Calu3 (cell line): ENCODE measurements at regions not wholly inside any gene's neighbourhood (a gene's known extent, or its start where the extent isn't known, plus 50 kb on each side); places are given as distances from the start of the nearest gene placed in this dataset.

ENCODE experiments used
- BruUV-seq: library from RNA; stranded (reverse); fragments of 400-500 nt; replicated peaks from 2 replicates; lab custom pipeline; 2021; lab: Mats Ljungman, UMichigan
- CTCF ChIA-PET: fragments of 300-600 bp; sonication (Branson Sonifier 250); formaldehyde crosslinking; loops from one replicate; lab custom pipeline; 2022; ENCODE audit warnings: antibody characterized with exemption; lab: Charles Lee
- DNase-seq: peaks from one replicate; pipeline ENCODE4 v3.0.0; 2022
- H3K27ac Mint-ChIP-seq: one replicate; pipeline ENCODE4 v1.8.0; 2022; ENCODE audit warnings: mixed read lengths; ENCODE audit not compliant: unreplicated experiment
- H3K27me3 Mint-ChIP-seq: one replicate; pipeline ENCODE4 v1.8.0; 2022; ENCODE audit warnings: mixed read lengths; ENCODE audit not compliant: unreplicated experiment
- H3K36me3 Mint-ChIP-seq: one replicate; pipeline ENCODE4 v1.8.0; 2022; ENCODE audit warnings: mild to moderate bottlenecking, moderate library complexity, mixed read lengths; ENCODE audit not compliant: insufficient read depth, unreplicated experiment
- H3K4me1 Mint-ChIP-seq: one replicate; pipeline ENCODE4 v1.8.0; 2022; ENCODE audit warnings: mild to moderate bottlenecking, low read depth, mixed read lengths; ENCODE audit not compliant: unreplicated experiment
- H3K4me3 Mint-ChIP-seq: one replicate; pipeline ENCODE4 v1.8.0; 2022; ENCODE audit warnings: mild to moderate bottlenecking, low read depth, moderate library complexity, mixed read lengths; ENCODE audit not compliant: unreplicated experiment
- H3K9me3 Mint-ChIP-seq: one replicate; pipeline ENCODE4 v1.8.0; 2022; ENCODE audit warnings: low read depth, mixed read lengths; ENCODE audit not compliant: unreplicated experiment
- intact Hi-C: fragments of 100-400 bp; cut with micrococcal nuclease; formaldehyde crosslinking; loops from one replicate; pipeline ENCODE4 v1.10.0; 2022; ENCODE audit not compliant: unreplicated experiment
- TF ChIP-seq, protein P1 (sequence below): fragments of 200-600 bp; IDR thresholded peaks from one replicate; pipeline ENCODE4 v1.8.0; 2022; ENCODE audit warnings: antibody characterized with exemption; ENCODE audit not compliant: unreplicated experiment

DNA sequence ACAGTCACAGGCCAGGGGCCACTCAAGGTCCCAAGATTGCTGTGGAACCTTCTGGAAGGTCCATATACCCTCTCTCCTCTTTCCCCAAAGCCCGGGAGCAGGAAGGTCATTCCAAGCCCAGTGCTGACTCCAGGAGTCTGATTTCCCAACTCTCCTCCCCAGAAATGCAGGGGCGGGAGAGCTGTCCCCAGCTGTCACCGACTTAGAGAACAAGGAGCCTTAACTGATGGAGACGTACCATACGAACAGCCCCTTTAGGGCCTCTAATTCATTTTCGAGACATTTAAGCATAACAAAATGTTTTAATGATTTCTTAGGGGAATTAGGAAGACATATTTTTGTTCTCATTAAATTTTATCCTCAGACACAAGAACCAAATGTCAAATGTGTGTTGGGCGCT is 99.2 kb downstream of the PHETA1 start:
- Mint-ChIP-seq H3K4me1 (peaks cover 12% of the 10 kb centered on the region), H3K4me3 (no peak overlapping the region), H3K27ac (no peak overlapping the region), H3K27me3 (peaks cover 90% of the 10 kb centered on the region), H3K36me3 (no peaks in the 10 kb centered on the region), H3K9me3 (no peaks in the 10 kb centered on the region)
- CTCF ChIA-PET = interaction anchor here (0.6 to 2.1 kb wide), 2 partner anchors 29 to 85 kb away, joined by 7 to 10 read pairs; no protein-coding TSS in a partner anchor
- BruUV-seq = no TSS peak
- TF ChIP-seq, protein P1, sequence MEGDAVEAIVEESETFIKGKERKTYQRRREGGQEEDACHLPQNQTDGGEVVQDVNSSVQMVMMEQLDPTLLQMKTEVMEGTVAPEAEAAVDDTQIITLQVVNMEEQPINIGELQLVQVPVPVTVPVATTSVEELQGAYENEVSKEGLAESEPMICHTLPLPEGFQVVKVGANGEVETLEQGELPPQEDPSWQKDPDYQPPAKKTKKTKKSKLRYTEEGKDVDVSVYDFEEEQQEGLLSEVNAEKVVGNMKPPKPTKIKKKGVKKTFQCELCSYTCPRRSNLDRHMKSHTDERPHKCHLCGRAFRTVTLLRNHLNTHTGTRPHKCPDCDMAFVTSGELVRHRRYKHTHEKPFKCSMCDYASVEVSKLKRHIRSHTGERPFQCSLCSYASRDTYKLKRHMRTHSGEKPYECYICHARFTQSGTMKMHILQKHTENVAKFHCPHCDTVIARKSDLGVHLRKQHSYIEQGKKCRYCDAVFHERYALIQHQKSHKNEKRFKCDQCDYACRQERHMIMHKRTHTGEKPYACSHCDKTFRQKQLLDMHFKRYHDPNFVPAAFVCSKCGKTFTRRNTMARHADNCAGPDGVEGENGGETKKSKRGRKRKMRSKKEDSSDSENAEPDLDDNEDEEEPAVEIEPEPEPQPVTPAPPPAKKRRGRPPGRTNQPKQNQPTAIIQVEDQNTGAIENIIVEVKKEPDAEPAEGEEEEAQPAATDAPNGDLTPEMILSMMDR = no peak
- intact Hi-C loops = no loop called here
- DNase-seq = no peak

DNA sequence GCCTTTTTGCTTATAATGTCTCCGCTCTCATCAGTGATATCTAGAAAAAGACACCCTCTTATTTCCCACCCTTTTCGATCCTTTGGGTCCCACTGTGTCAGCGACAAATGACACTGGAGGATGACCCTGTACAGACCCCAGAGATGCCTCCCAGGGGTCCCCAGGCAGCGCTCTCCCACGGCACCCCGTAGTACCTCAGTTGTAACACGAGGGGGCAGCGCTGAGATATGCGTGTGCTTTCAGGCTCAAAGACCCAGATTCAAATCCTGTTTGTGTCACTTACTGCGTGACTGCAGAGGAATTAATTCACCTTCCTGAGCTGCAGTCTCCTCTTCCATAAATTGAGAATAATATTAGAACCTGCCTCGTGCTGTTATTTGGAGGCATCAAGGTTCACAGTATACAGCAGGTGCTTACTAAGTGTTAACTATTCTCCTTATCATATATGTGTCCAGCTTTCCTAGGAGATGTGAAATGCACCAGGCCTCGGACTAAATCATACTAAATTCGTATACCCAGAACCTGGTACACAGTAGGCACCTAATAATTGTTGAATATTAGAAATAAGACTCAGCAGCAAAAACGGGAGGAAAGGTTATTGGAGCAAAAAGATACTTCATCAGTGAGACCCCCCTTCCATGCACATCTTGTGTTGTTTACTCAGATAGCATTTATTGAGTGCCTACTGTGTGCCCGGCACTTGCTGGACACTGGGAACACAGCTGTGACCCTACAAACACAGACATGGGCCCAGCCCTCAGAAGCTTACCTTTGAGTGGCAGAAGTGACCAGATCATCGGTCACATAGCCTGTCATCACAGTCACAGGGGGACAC is 99.9 kb downstream of the PHETA1 start:
- no peak overlapping the region for H3K27ac Mint-ChIP-seq
- intact Hi-C loops = no loop called here
- BruUV-seq = no TSS peak
- peaks cover 12% of the 10 kb centered on the region for H3K4me1 Mint-ChIP-seq
- CTCF ChIA-PET = interaction anchor here (1.5 to 2.1 kb wide), 2 partner anchors 18 to 30 kb away, joined by 3 to 7 read pairs; no protein-coding TSS in a partner anchor
- no peak overlapping the region for H3K4me3 Mint-ChIP-seq
- peaks cover 98% of the 10 kb centered on the region for H3K27me3 Mint-ChIP-seq
- peak; percentile 25 for DNase-seq
- no peaks in the 10 kb centered on the region for H3K9me3 Mint-ChIP-seq
- H3K36me3 Mint-ChIP-seq = no peaks in the 10 kb centered on the region
- TF ChIP-seq, protein P1 = peak; percentile 81

GRCh38 chr12:111267144-111267543 is 101.8 kb downstream of the PHETA1 start:
- intact Hi-C loops = no loop called here
- Mint-ChIP-seq H3K27ac (no peak overlapping the region), H3K4me3 (no peak overlapping the region), H3K36me3 (no peaks in the 10 kb centered on the region), H3K9me3 (no peaks in the 10 kb centered on the region), H3K27me3 (peaks cover 98% of the 10 kb centered on the region), H3K4me1 (peaks cover 12% of the 10 kb centered on the region)
- CTCF ChIA-PET = interaction anchor here (0.6 to 1.5 kb wide), 2 partner anchors 17 to 46 kb away, joined by 3 to 6 read pairs; no protein-coding TSS in a partner anchor
- TF ChIP-seq, protein P1 = no peak
- DNase-seq = no peak
- BruUV-seq = no TSS peak

DNA sequence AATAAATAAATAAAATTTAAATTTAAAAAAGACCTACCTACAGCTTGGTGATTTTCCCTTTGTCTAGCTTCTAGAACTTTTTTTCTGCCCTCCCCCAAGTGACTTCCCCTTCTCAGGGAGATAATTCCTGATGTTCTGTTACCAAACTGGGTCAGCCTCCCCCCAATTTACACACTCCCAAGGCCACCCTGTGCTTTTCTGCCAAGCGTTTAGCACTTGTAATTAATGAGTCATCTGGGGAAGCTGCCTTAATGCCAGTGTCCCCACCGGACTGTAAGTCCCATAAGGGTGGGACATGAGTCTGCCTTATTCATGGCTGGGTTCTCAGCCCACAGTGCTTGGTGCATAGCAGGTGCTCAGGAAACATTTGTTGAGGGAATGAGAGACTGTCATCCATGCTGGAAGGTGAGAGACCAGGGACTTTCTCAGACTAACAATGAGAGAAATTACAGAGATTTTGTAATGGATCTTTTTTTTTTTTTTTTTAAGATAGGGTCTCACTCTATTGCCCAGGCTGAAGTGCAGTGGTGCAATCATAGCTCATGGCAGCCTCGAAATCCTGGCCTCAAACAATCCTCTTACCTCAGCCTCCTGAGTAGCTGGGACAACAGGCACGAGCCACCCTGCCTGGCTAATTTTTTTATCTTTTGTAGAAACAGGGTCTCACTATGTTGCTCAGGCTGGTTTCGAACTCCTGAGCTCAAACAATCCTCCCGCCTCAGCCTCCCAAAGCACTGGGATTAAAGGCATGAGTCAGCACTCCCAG is 106.8 kb downstream of the PHETA1 start:
- BruUV-seq = no TSS peak
- Mint-ChIP-seq H3K27ac (no peak overlapping the region), H3K4me3 (no peak overlapping the region), H3K4me1 (no peaks in the 10 kb centered on the region), H3K36me3 (no peaks in the 10 kb centered on the region), H3K27me3 (peaks cover 75% of the 10 kb centered on the region), H3K9me3 (no peaks in the 10 kb centered on the region)
- TF ChIP-seq, protein P1 = no peak
- DNase-seq = no peak
- intact Hi-C loops = no loop called here
- CTCF ChIA-PET = interaction anchor here (0.7 to 1.2 kb wide), 3 partner anchors 9 to 131 kb away, joined by 4 to 5 read pairs (median 5); no protein-coding TSS in a partner anchor
